Activated CD4-positive, alpha-beta T cell treated with anti-CD3 and anti-CD28 coated beads, Interleukin-2, Interleukin-4, amounts not matched to agents 100 ng/mL and 50 ng/mL, durations not matched to agents 16 hours and 8 hours (primary cell): ENCODE measurements at regions not wholly inside any gene's neighbourhood (a gene's known extent, or its start where the extent isn't known, plus 50 kb on each side); places are given as distances from the start of the nearest gene placed in this dataset.
A peak's percentile ranks its signal among the peaks of the same experiment; 100 is the strongest.
"Not testable (repeated sequence)": the region's sequence is repeated elsewhere in the genome, so short reads cannot be mapped to it uniquely, and the experiment has no call there.

Source experiments
- DNase-seq: peaks from one replicate; pipeline ENCODE4 v3.0.0-alpha.2; 2020; ENCODE audit warnings: low spot score

DNA sequence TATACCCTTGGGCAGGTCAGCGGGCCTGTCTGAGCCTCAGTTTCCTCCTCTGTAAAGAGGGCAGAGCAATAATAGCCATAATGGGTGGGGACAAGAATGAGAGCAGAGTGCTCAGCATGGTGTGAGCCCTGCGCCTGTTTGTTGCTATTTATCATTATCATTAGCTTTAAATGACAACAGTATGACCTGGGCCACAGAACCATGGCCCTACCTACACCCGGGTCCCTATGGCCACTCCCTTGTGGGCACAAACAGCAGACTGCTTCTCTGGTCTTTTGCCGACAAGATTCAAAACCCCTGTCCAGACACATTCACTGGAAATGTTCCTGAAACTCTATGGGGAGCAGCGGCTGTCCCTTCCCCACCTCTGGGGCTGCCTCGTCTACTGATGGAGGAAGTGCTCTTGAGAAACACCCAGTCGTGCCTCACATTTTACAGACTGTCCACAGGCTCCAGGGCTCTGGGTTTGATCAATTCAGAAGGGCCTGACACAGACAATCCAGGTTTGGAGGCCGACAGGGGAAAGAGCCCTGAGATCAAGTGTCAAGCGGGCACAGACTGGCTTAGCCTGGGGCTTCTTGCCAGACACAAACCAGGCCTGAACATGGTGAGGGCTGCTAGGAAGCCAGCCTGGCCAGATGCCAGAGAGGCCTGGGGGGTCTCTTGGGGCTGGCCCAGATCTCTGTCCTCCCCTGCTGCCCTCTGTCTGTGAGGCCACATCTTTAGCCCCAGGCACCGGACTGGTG is 112.5 kb upstream of the CD82 start:
- no peak for DNase-seq

DNA sequence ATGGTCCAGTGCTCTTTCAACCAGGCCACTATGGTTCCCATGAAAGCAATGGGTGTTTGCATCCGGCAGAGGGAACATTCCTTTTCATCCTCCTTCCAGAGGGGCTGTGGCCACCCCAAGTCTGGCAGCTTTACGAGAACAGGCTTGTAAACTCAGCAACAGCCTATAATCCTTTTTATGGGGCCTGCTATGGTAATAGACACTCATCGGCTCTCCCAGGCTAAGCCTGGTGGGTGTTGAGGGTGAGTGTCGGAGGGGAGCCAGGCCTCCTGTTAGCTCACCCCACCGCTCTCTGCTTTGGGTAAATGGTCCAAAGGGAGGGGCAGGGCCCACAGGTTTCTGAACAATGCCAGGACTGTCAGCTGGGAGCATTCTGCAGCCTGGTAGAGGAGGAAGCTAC is 111.6 kb upstream of the CD82 start:
- no peak for DNase-seq

DNA sequence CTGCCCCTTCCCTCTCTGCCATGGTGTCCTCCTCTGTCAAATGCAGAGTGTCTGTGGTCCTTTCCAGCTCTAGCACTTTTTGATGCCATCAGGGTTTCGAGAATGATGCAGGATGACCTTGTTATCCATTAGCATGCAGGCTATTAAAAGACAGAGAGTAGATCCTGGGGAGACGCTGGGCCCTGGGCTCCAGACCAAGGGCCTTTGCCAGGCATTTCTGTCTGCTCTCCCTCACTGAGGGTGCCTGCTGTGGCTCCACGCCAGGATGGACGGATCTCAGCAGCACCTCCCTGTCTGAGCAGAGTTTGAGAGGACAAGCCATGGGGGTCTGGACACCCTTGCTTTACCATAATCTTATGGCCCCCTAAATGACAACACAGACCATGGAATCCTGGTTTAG is 110.8 kb upstream of the CD82 start:
- no peak for DNase-seq

DNA sequence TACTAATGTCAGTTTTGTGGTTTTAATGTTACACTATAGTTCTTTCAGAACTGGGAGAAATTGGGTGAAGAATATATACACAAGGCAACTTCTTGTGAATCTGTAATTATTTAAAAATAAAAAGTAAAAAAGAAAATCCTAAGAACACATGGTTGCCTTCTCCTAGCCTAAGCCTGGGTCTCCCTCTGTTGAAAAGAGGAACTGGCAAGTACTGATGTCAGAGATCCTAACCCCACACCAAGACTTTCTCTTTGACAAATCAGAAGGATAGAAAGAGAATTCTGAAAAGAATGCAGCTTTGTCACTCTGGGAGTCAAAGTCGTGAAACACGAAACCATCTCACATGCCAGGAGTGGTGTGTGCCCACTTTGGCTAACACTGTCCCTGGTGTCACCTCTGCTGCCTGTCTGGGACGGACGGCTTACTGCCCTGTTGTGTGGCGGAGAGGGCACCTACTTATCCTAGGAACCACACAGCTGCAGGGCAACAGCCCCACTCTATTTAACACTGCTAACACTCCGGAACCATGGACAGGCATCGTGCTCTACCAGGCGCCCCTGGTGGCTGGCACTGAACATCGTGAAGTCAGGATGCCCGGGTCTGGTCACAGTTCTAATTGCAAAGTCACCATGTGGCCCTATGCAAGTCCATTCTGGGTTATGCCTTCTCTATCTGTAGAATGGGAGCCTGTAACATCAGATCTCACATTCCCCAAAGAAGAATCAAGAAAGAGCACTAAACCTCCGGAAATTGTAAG is 108.7 kb upstream of the CD82 start:
- DNase-seq: peak; percentile 1

DNA sequence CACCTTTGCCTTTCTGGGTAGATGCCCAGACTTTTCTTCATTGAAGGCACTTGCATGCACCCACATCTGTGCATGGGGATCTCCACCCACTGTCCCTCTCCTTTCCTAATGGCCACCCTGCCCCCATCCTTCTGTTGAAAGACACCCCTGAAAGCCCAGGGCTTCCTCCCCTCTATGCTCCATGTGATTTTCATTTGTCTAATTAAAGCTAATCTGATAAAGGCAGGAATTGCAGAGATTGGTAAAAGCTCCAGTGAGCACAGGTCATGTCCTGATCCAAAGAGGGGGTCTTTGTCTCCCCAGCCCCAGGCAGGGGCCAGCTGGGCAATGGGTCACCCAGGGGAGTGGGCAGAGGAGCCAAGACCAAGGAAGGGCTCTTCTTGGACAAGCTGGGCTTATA is 107.6 kb upstream of the CD82 start:
- DNase-seq: no peak

DNA sequence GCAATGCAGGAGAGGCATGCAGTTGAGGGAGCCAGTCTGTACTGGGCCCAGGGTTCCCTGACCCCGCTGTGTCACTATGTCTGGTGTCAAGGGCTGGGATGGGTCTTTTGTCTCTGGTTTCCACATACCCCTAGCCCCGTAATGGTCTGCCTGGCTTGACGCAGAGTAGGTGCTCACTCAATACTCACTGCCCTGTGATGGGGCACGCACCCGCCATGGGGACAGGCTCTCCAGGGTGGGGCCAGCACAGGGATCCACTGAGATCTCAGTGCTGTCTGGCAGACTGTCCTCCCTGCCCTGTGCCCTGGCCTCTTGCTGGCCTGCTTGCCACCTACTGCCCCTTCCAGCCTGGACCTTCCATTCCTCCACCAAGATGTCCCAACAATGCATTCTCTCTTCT is 101.7 kb upstream of the CD82 start:
- no peak for DNase-seq

DNA sequence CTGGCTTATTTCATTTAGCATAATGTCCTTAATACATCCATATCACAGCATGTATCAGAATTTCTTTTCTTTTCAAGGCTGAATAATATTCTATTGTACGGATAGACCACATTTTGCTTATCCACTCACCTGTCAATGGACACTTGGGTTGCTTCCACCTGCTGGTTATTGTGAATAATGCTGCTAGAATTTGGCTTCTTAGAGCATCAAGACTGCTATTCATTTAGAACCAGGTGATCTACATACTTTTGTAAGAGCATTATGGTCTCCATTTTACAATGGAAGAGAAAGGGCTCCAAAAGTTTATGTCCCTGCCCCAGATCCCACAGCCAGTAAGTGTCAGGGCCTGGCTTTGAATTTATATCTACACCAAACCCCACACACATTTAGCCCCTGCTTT is 100.7 kb upstream of the CD82 start:
- DNase-seq: no peak

DNA sequence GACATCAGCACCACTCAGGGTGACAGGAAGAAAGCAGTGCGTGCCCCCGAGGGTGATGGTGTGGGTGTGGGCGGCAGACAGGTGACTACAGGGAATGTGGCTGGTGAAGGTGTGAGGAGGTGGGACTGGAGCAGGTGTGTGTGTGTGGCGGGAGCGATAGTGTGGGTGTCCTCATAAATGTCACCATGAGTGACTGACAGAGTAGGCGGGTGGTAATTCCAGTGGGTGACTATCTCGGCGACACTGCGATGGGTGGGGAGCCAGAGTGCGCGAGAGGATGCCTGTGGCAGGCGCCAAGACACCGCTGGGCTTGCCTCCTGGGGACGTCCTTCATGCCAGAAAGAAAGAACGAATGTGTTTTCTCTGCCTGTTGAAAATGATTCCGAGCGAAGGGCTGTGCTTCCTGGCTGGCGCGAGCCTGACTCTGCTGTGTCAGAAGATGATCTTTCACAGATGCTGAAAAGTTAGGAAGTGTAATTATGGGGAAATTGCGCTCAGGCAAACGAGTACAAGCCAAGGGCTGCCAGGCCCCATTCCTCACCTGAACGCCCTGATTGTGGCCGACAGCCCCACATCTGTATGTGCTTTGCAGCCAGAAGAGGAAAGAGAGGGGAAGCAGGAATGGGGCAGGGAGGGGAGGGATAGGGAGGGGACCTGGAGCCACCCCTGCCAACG is 98.8 kb upstream of the CD82 start:
- no peak for DNase-seq

DNA sequence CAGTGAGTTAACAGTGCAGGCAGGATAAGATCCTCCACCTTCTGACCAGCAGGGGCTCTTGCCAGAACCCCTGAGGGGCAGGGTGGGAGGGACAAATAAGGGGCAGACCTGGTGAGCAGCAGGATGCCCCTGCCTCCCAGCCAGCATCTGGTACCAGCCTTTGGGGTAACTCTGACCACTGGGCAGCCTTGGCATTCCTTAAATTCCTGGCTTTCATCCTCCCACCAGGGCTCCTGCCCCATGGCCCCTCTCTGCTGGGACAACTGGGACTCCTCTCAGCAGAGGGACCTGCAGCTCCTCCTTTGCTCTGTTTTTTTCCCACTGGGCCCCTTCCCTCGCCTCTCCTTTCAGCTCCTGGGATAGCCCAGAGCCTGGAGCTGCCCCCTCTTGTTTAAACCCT is 98.0 kb upstream of the CD82 start:
- no peak for DNase-seq

DNA sequence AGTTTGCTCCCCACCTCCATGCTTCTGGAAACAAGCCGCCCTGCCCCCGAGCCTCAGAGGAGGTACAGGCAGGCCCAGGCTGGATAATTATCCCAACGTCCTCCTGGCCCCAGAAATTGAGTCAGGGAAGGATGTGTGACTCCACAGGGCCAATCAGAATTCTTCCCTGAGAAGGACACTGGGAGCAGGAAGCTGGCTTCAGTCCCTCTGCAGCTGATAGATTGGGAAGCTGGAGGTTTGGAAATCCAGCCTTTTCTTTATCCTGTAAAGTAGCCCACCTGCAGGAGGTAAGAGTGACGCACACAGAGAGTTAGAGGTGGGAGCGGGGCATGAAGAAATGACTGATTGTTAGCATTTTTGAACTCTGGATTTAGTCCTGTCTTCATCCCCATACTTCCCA is 97.5 kb upstream of the CD82 start:
- no peak for DNase-seq

DNA sequence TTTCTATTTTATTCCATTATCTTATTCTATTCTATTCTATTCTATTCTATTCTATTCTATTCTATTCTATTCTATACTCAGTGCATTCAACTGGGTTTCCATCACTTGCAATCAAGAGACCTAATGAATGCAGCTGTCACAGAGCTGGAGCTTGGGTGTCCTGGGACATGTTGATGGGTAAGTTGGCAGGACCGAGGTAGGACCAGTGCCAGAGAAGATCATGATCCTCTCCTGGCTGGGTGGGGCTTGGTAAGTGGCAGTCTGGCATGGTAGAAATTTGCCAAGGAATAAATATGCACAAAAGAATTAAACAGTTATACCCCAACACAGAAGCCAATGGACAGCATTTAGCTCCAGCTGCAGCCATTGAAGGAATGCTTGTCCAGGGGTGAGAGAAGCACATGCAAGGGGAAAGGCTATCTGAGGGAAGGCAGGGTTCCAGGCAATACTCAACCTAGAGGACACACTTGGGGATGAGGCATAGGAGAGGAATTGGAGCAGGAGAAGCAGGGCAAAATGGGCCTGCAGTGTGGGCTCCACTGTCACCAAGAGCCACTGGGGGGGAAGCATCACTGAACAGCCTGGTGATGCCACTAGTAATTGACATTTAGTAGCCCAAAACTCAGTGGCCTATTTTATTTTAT is 97.0 kb upstream of the CD82 start:
- DNase-seq: no peak

DNA sequence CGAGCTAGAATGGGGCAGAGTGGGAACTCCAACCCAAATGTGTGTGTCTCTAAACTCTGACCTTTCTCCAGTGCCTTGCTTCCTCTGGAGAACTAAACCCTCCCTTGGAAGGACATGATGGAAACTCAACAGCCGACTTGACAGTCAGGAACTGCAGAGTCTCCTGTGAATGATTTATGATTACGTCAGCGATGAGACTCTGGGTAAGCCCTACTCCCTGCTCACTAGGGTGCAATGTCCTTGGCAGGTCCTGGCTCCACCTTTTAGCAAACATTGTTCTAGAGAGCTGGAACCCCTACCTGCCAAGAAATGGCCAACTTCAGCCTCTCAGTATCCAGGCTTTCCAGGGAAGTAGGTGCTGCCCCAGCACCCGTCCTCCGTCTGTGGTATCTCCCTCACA is 96.1 kb upstream of the CD82 start:
- no peak for DNase-seq

DNA sequence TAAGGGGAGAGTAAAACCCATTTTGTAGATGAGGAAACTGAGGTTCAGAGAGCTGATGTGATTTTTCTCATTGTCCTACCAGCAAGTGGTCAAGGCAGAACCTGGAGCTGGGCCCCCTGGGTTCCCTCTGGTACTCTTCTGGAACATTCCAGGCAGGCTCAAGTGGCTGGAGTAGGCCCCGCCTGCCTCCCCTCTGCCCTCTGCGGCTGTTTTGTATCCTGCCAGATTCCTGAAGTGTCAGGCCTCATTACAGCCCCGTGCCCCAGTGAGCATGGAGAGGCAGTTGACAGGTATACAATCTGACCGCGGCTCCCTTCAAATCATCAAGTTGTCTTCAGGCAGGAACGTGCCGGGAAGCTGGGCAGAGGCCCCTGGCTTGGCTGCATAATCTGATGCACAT is 94.6 kb upstream of the CD82 start:
- no peak for DNase-seq

DNA sequence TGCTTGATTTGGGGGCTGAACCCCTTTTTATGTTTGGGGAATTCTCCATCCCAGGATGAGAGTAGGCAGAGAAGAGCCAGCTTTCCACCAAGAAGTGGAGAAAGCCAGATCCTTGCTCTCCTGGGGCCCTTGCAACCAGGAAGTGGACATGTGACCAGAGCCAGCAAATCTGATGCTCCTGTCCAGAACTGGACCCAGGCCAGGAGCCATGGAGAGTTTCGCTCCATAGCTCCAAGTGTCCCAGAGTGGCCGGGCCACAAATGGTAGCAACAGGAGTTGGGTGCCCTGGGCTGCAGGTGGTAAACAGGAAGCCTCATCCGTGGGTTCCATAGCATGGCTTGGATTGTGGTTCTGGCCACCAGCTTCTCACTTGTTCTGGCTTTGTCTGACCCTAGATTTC is 93.9 kb upstream of the CD82 start:
- no peak for DNase-seq

DNA sequence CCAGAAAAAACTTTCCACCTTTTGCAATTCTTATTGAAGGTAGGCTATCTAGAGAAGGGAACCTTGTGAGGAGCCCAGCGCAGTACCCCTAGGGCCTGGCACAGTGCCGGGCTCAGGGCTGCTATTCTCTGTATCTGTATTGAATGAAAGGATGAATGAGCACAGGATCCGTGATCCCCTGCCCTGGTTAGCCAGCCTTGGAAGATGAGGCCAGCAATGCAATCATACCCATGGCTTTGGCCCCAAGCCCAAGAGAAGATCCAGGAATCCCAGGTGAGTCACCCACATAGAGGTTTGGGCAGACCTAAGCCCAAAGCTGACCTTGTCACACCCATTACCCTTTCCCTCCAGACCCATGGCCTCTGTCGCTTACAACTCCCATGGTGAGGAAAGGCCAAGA is 92.5 kb upstream of the CD82 start:
- DNase-seq: no peak

DNA sequence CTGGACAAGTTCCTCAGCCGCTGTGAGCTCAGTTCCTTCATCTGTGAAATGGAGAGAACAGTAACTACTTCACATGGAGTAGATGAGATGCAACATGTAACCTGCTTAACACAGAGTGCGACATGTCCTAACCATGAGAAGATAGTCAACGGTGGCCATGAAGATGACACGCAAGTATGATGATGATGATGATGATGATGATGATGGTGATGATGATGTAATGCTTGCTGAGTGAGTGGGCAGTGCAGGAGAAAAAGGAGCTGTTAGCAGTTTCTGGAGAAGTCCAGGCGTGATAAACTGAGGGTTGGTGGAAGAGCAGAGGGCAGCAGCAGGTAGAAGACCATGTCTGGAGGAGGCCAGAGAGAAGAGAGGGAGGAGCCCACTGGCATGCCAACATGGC is 90.8 kb upstream of the CD82 start:
- no peak for DNase-seq

DNA sequence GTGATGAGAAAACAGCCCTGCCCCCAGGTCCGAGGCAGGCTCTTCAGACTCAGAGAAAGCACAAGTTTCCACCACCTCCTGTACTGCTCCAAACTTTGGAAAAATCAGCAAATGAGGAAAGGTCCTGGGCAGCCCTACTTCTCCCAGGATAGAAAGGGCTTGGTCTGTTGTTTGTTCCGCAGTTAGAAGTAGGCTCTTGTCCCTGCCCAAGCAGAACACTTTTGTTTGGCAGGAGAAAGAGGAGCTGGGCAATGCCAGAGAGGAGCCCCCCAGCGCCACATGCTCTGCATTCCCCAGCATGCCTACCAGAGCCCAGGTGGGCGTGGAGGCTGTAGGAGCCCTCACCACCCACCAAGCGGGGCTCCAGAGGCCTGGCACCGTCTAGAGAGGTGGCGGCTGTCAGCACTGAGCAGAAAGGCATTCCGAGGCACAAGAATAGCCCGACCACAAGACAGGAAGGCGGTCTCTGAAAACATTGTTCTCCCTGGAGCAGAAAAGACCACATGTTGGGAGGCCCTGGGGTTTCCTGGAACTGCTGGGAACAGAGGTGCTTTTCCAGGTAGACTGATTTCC is 90.3 kb upstream of the CD82 start:
- DNase-seq: no peak

DNA sequence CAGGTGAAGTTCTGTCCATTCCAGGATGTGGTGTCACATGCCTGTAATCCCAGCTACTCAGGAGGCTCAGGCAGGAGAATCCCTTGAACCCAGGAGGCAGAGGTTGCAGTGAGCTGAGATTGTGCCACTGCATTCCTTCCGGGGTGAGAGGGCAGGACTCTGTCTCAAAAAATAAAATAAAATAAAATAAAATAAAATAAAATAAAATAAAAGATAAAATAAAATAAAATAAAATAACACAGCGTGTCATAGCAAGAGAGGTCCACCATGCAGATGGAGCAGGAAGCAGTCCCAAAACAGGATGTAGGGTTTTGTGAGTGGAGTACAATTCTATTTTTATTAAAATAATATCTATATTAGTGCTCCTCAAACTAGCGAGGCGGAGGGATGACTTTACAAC is 83.1 kb upstream of the CD82 start:
- DNase-seq: not testable (repeated sequence)

DNA sequence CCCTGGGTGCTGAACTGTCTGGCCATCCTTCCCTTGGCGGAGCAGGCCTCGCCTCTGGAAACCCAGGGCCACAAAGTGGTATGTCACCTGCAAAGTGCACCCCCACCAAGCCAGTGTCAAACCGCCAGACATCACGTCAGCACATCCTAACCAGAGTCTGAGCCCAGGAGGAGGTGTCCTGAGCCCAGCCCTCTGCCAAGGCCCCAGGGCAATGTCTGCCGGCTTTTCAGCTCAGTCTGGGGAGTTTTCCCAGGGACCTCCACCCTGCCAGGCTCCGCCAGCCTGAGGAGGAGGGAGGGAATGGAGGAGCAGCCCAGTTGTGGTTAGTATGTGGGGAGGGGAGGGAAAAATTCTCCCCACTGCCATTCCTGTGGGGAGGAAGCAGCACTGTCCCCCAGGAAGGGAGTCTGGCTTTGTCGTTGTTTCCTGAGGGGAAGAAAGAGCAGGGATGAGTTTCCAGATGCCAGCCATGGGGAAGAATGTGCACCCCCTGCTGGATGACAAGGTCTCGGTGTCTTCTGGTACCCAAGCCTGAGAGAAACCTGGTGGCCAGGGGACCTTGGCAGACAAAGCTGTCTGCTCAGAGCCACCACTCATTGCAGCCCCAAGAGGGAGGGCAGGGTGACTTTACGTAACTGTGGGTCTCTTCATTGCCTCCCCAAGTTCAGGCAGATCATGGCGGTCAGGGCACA is 81.4 kb upstream of the CD82 start:
- DNase-seq: no peak

DNA sequence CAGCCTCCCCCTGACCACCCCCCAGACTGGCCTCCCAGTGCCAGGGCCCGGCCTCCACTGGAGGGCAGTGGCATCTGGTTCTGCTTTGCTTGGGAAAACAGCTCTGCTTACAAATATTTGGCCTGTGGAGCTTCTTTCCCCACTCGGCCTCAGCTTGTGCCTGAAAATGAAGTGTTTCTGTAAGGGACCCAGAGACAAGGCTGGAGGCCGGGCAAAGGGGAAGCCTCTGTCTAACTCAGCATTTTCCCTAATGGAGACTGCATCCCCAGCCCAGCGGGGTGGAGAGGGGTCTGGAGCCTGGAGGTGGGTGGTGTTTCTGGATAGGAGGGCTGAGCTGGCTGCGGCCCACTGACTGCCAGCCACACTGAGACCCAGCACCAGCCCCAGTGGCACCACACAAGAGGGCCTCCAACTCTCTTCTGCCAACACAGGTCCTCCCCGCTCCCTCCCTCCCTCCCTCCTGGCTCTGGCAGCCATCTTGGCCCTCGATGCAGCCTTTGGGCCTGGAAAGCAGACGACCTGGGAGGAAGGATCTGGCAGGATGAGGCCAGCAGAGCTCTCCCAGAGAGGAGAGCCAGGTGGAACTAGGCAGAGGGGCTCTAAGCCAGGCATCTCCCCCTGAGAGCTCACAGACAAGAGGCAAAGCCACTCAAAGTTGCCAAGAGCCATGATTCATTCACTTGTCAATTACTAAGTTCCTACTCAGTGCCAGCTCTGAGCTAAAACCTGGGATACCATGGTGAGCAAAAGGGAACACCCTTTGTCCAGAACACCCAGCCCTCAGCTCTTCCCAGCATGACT is 77.1 kb upstream of the CD82 start:
- DNase-seq: no peak

DNA sequence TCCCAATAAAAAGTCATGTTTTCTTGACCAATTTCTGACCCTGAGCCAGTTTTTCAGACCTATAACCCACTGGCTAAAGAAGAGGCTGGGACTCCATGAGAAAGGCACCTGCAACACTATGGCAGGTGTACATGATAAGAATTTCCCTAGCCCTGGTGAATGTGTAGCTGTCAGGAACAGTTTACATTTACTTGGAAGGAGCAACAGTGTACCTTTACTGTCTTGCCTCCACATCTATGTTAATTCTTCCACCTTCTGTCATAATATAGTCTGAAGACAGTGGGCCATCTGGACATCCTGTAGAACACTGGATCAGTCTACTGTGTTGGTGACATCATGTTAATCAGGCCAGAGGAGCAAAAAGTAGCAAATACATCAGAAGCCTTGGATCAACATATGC is 72.1 kb upstream of the CD82 start:
- no peak for DNase-seq
